Liver (tissue), 3 donors: ENCODE measurements at regions not wholly inside any gene's neighbourhood (a gene's known extent, or its start where the extent isn't known, plus 50 kb on each side); places are given as distances from the start of the nearest gene placed in this dataset.

ENCODE experiments used
- EGR1 ChIP-seq, 2 donors: IDR thresholded peaks; 2 replicates each; pipeline ENCODE4 v1.6.1; 2016 to 2018; ENCODE audit warnings: antibody characterized with exemption in 2 of 2, low read depth in 2 of 2
- JUND ChIP-seq, 2 donors: IDR thresholded peaks; 2 replicates each; pipeline ENCODE4 v1.6.1; 2016; ENCODE audit warnings: antibody characterized with exemption in 2 of 2
- MAX ChIP-seq: IDR thresholded peaks from 2 replicates; pipeline ENCODE4 v1.6.1; 2016; ENCODE audit warnings: antibody characterized with exemption
- TAF1 ChIP-seq: conservative IDR thresholded peaks from 2 replicates; pipeline ENCODE4 v1.6.1; 2016; ENCODE audit warnings: antibody characterized with exemption, mild to moderate bottlenecking
- YY1 ChIP-seq: IDR thresholded peaks from 2 replicates; pipeline ENCODE4 v1.6.1; 2016; ENCODE audit warnings: antibody characterized with exemption, mild to moderate bottlenecking
- TF ChIP-seq, protein P1 (sequence below): fragments of 150-350 bp; IDR thresholded peaks from 2 replicates; pipeline ENCODE4 v1.5.1; 2017; ENCODE audit warnings: improper control_type of control experiment, low read depth, low read length; ENCODE audit not compliant: missing input control
- TF ChIP-seq, protein P2 (sequence below): IDR thresholded peaks from 2 replicates; pipeline ENCODE4 v1.6.1; 2016; ENCODE audit warnings: antibody characterized with exemption, mild to moderate bottlenecking
- donor health status: healthy.
- donor health status: healthy.

DNA sequence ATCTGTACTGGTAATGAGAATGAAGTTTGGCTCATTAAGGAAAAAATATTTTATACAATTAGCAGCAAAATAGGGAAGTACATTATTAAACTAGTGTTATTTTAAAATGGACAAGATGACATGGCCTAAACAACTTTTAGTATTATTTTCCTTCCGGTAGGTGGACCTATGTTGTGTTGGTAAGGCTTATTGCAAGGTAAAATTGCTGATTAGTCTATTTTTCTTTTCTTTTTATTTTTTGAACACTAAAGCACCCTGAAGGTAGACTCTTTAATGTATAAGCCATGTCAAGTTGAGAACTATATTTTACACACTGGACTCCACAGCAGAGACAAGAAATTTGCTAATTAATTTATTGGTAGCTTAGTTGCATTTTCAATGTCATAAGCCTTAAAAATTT lies 239.5 kb upstream of the POT1 start:
- TF ChIP-seq TAF1: no peak
- no peak for TF ChIP-seq YY1
- TF ChIP-seq, protein P1, sequence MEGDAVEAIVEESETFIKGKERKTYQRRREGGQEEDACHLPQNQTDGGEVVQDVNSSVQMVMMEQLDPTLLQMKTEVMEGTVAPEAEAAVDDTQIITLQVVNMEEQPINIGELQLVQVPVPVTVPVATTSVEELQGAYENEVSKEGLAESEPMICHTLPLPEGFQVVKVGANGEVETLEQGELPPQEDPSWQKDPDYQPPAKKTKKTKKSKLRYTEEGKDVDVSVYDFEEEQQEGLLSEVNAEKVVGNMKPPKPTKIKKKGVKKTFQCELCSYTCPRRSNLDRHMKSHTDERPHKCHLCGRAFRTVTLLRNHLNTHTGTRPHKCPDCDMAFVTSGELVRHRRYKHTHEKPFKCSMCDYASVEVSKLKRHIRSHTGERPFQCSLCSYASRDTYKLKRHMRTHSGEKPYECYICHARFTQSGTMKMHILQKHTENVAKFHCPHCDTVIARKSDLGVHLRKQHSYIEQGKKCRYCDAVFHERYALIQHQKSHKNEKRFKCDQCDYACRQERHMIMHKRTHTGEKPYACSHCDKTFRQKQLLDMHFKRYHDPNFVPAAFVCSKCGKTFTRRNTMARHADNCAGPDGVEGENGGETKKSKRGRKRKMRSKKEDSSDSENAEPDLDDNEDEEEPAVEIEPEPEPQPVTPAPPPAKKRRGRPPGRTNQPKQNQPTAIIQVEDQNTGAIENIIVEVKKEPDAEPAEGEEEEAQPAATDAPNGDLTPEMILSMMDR: no peak
- TF ChIP-seq MAX: no peak
- TF ChIP-seq, protein P2, sequence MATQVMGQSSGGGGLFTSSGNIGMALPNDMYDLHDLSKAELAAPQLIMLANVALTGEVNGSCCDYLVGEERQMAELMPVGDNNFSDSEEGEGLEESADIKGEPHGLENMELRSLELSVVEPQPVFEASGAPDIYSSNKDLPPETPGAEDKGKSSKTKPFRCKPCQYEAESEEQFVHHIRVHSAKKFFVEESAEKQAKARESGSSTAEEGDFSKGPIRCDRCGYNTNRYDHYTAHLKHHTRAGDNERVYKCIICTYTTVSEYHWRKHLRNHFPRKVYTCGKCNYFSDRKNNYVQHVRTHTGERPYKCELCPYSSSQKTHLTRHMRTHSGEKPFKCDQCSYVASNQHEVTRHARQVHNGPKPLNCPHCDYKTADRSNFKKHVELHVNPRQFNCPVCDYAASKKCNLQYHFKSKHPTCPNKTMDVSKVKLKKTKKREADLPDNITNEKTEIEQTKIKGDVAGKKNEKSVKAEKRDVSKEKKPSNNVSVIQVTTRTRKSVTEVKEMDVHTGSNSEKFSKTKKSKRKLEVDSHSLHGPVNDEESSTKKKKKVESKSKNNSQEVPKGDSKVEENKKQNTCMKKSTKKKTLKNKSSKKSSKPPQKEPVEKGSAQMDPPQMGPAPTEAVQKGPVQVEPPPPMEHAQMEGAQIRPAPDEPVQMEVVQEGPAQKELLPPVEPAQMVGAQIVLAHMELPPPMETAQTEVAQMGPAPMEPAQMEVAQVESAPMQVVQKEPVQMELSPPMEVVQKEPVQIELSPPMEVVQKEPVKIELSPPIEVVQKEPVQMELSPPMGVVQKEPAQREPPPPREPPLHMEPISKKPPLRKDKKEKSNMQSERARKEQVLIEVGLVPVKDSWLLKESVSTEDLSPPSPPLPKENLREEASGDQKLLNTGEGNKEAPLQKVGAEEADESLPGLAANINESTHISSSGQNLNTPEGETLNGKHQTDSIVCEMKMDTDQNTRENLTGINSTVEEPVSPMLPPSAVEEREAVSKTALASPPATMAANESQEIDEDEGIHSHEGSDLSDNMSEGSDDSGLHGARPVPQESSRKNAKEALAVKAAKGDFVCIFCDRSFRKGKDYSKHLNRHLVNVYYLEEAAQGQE: no peak
- no peak for TF ChIP-seq EGR1 (IDR thresholded peaks at IDR 0.05; ENCODE audit: low read depth in 2 of 2)
- TF ChIP-seq JUND (IDR thresholded peaks at IDR 0.05): no peak
